NB4 (cell line): ENCODE measurements at regions not wholly inside any gene's neighbourhood (a gene's known extent, or its start where the extent isn't known, plus 50 kb on each side); places are given as distances from the start of the nearest gene placed in this dataset.

Experiments
- DNase-seq: peaks from one replicate; pipeline ENCODE4 v3.0.0; 2010; ENCODE audit warnings: low read depth
- H3K4me3 ChIP-seq: one replicate; pipeline ENCODE4 v1.5.1; 2011; ENCODE audit warnings: mild to moderate bottlenecking, low read depth, low read length, moderate library complexity
- MYC ChIP-seq: IDR thresholded peaks from 2 replicates; pipeline ENCODE4 v1.6.1; 2011; ENCODE audit warnings: low read depth, low read length
- POLR2A ChIP-seq: IDR thresholded peaks from 2 replicates; pipeline ENCODE4 v1.6.1; 2011; ENCODE audit warnings: mild to moderate bottlenecking; ENCODE audit not compliant: insufficient read length; ENCODE audit errors: extremely low read depth
- TF ChIP-seq, protein P1 (sequence below): IDR thresholded peaks from 2 replicates; pipeline ENCODE4 v1.6.1; 2011; ENCODE audit warnings: low read depth, low read length
- TF ChIP-seq, protein P2 (sequence below): IDR thresholded peaks from one replicate; pipeline ENCODE4 v1.5.1; 2012; ENCODE audit warnings: low read depth, low read length

DNA sequence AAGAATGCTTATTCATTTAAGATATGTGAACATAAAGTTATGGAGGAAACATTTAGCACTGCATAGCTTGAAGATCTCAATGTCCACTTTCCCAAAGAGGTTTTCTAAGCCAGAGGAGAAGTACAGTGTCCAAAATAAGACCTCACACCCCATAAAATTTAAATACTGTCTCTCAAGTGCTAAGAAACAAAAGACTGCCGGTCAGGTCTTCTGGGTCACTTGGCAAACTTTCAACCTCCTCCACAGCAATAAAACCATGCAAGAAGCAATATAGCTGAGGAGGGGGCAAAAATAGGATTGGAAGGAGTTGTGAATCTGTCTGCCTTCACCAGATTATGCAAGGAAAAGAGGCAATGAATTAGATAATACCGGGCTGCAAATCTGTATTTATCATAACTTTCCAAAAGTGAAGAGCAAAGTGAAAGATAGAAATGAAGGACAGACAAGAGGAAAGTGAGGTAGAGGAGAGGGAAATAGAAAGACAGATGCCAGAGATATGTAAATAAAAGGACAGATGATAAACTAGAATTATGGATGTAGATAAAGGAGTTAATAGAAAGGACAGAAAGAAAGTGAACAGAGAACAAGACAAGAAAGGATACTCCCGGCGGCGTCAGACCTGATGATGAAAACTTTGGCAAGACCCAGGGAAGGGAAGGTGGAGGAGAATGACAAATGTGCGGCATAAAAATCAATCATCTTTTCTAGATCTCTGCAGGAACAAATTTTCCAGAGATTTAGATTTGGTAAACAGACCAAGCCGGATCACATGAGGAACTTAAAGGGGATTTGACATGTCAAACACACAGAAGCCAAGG, 152.7 kb upstream of the FAM241A start:
- TF ChIP-seq, protein P1, sequence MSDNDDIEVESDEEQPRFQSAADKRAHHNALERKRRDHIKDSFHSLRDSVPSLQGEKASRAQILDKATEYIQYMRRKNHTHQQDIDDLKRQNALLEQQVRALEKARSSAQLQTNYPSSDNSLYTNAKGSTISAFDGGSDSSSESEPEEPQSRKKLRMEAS: no peak
- no peak for TF ChIP-seq MYC
- no peak for TF ChIP-seq POLR2A
- TF ChIP-seq, protein P2, sequence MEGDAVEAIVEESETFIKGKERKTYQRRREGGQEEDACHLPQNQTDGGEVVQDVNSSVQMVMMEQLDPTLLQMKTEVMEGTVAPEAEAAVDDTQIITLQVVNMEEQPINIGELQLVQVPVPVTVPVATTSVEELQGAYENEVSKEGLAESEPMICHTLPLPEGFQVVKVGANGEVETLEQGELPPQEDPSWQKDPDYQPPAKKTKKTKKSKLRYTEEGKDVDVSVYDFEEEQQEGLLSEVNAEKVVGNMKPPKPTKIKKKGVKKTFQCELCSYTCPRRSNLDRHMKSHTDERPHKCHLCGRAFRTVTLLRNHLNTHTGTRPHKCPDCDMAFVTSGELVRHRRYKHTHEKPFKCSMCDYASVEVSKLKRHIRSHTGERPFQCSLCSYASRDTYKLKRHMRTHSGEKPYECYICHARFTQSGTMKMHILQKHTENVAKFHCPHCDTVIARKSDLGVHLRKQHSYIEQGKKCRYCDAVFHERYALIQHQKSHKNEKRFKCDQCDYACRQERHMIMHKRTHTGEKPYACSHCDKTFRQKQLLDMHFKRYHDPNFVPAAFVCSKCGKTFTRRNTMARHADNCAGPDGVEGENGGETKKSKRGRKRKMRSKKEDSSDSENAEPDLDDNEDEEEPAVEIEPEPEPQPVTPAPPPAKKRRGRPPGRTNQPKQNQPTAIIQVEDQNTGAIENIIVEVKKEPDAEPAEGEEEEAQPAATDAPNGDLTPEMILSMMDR: no peak
- DNase-seq: no peak
- no peak overlapping the region for H3K4me3 ChIP-seq

DNA sequence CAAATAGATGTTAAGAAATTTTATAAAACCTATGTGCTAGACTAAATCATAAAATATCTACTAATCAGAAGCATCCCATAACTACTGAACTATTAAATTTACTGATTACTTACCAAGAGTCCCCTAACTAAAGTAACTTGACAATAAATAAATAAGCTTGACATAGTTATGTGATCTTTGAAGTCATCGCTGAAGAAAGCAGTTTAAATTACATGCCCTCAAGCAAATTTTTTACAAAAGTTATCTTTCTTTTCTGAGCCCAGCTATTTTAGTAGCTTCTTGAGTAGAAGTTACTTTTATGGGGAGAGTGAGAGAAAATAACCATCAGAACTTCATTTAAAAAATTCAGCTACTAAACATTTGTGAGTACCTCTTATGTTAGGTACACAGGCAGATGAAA, 150.9 kb upstream of the FAM241A start:
- DNase-seq: no peak
- TF ChIP-seq, protein P2: no peak
- TF ChIP-seq, protein P1: no peak
- TF ChIP-seq POLR2A (no peak), MYC (no peak)
- H3K4me3 ChIP-seq: no peak overlapping the region

DNA sequence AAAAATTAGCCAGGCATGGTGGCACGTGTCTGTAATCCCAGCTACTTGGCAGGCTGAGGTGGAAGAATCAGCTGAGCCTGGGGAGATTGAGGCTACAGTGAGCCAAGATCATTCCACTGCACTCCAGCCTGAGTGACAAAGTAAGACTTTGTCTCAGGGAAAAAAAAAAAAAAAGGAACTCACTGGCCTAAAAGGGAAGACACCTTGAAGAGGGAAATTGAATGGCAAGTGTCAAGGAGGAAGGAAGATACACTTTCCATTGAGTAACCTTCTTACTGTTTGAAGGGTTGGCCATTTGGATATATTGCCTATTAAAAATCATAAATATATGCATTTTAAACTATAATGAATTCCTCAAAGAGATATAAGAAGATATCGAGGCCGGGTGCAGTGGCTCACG, 147.5 kb upstream of the FAM241A start:
- DNase-seq: no peak
- TF ChIP-seq, protein P1: no peak
- TF ChIP-seq, protein P2: no peak
- TF ChIP-seq MYC (no peak), POLR2A (no peak)
- no peak overlapping the region for H3K4me3 ChIP-seq

DNA sequence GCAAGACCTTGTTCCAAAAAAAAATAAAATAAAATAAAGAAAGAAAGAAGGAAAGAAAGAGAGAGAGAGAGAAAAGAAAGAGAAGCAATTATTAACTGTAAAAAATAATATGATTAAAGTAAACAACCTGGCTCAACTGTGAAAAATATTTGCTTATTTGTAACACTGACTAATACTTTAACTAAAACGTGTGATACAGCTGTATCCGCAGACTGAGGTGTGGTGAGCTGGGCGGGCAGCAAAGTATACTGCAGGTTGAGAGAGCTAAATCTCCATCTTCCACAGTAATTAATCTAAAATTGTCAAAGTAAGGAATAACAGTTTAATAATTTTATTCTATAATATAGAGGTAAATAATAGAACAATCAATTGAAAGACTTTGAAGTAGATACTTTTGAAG, 145.5 kb upstream of the FAM241A start:
- DNase-seq: no peak
- no peak for TF ChIP-seq MYC
- TF ChIP-seq, protein P1: no peak
- no peak for TF ChIP-seq POLR2A
- TF ChIP-seq, protein P2: no peak
- H3K4me3 ChIP-seq: no peak overlapping the region

DNA sequence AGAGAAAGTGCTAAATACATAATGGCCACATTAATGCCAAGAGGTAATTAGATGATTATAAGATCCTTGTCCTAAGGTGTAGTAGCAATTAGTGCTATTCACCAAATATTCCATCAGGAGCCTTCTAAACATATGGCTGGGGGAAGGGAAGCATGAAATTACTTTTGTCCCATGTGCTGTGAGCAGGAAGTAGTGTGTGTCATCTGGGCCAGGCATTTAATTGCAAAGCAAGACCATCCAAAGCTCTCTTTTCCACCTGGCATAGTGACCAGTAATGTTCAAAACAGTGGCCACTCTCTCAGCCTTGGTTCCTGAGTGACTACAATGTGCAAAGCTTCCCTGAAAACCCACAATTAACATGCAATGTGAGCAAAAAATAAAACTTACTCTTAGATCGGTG, 144.2 kb upstream of the FAM241A start:
- TF ChIP-seq, protein P1: no peak
- TF ChIP-seq MYC (no peak), POLR2A (no peak)
- TF ChIP-seq, protein P2: no peak
- no peak overlapping the region for H3K4me3 ChIP-seq
- DNase-seq: no peak
